ENCODE measurements at regions not wholly inside any gene's neighbourhood (a gene's known extent, or its start where the extent isn't known, plus 50 kb on each side); places are given as distances from the start of the nearest gene placed in this dataset.
"Not testable (repeated sequence)": the region's sequence is repeated elsewhere in the genome, so short reads cannot be mapped to it uniquely, and the experiment has no call there.

DNA sequence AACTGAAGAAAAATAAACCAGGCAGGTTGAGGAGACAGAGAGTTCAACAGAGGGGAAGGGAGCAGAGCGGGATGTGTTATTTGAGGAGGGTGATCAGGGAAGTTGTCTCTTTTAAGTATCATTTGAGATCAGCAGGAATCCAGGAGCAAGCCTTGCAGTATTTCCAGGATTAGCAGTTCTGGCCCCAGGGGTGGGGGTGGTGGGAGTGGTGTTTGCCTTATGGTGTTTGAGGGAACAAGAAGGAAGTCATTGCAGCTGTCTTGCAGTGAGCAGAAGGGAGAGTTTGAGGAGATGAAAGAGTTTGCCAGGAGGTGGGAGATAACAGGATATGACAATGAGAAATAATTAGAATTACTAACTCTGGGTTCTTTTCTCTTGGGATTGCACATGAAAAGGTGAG is 418.6 kb downstream of the NELL2 start:
- Mint-ChIP-seq H3K36me3 (ENCODE audit: low read depth) (no peaks in the 10 kb centered on the region), H3K4me3 (no peak overlapping the region), H3K4me1 (no peaks in the 10 kb centered on the region), H3K9me3 (no peaks in the 10 kb centered on the region), H3K27me3 (ENCODE audit: insufficient read depth) (no peaks in the 10 kb centered on the region), H3K27ac (no peak overlapping the region)
- Histone ChIP-seq H3K9me3 (ENCODE audit: control insufficient read depth, low read length) (no peaks in the 10 kb centered on the region), H3K9ac (ENCODE audit: extremely low read depth, low read length, poor library complexity, severe bottlenecking) (no peak overlapping the region), H3K4me1 (ENCODE audit: control insufficient read depth, insufficient read depth, low read length) (peaks cover 16% of the 10 kb centered on the region), H3K36me3 (ENCODE audit: control insufficient read depth, insufficient read depth, low read length) (no peaks in the 10 kb centered on the region), H3K4me3 (ENCODE audit: low read length) (no peak overlapping the region), H3K27me3 (ENCODE audit: control insufficient read depth, insufficient read depth, low read length, poor library complexity, severe bottlenecking) (no peaks in the 10 kb centered on the region), H3K27ac (ENCODE audit: low read depth, low read length) (no peak overlapping the region)
- peak; percentile 91 for DNase-seq
- TF ChIP-seq, protein P1, sequence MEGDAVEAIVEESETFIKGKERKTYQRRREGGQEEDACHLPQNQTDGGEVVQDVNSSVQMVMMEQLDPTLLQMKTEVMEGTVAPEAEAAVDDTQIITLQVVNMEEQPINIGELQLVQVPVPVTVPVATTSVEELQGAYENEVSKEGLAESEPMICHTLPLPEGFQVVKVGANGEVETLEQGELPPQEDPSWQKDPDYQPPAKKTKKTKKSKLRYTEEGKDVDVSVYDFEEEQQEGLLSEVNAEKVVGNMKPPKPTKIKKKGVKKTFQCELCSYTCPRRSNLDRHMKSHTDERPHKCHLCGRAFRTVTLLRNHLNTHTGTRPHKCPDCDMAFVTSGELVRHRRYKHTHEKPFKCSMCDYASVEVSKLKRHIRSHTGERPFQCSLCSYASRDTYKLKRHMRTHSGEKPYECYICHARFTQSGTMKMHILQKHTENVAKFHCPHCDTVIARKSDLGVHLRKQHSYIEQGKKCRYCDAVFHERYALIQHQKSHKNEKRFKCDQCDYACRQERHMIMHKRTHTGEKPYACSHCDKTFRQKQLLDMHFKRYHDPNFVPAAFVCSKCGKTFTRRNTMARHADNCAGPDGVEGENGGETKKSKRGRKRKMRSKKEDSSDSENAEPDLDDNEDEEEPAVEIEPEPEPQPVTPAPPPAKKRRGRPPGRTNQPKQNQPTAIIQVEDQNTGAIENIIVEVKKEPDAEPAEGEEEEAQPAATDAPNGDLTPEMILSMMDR (conservative IDR thresholded peaks at IDR 0.05), result no peak
- 47 to 67% methylated on average over 1 of the region's 1 CpG for WGBS, 2 experiments (ENCODE audit: insufficient coverage in 1 of 2, insufficient read length in 1 of 2)

DNA sequence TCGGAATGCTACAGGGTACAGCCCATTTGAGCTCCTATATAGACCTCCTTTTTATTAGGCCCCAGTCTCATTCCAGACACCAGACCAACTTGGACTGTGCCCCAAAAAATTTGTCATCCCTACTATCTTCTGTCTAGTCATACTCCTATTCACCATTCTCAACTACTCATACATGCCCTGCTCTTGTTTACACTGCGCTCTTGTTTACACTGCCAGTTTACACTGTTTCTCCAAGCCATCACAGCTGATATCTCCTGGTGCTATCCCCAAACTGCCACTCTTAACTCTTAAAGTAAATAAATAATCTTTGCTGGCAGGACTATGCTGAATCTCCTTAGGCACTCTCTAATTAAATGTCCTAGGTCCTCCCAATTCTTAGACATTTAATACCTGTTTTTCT is 421.2 kb downstream of the NELL2 start:
- not testable (repeated sequence) for H3K27me3 Mint-ChIP-seq (ENCODE audit: insufficient read depth); H3K27me3 ChIP-seq (ENCODE audit: control insufficient read depth, insufficient read depth, low read length, poor library complexity, severe bottlenecking)
- WGBS, 2 experiments (ENCODE audit: insufficient coverage in 1 of 2, insufficient read length in 1 of 2), result 83% methylated on average over 1 to 2 of the region's 2 CpGs

DNA sequence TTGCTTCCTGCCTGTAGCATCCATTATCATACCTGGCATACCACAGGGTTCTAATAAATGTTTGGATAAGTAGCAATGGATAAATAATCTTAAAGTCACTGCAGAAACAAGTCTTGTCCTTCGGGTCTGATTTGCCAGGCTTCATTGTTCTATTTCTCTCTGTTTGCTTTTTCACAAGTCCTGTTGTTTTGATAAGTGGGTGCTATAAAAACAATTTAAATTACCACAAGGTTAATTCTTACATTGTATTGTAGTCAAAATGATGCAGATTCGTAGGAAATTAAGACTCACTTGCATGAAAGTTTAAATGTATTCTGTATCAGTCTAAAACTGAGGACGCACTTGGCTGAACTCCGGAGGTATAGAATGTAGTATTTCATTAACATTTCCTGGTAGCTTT is 429.9 kb downstream of the NELL2 start:
- H3K27me3 ChIP-seq (ENCODE audit: control insufficient read depth, insufficient read depth, low read length, poor library complexity, severe bottlenecking), result no peaks in the 10 kb centered on the region
- Mint-ChIP-seq H3K27me3 (ENCODE audit: insufficient read depth) (peaks cover 1% of the 10 kb centered on the region), H3K4me1 (peaks cover 21% of the 10 kb centered on the region), H3K36me3 (ENCODE audit: low read depth) (no peaks in the 10 kb centered on the region), H3K9me3 (no peaks in the 10 kb centered on the region), H3K27ac (no peak overlapping the region), H3K4me3 (no peak overlapping the region)
- WGBS, 2 experiments (ENCODE audit: insufficient coverage in 1 of 2, insufficient read length in 1 of 2), result 78 to 89% methylated on average over 3 to 4 of the region's 4 CpGs
- H3K4me3 ChIP-seq (ENCODE audit: low read length), result no peak overlapping the region
- TF ChIP-seq, protein P1 (conservative IDR thresholded peaks at IDR 0.05), result no peak
- H3K27ac ChIP-seq (ENCODE audit: low read depth, low read length), result no peak overlapping the region
- no peaks in the 10 kb centered on the region for H3K9me3 ChIP-seq (ENCODE audit: control insufficient read depth, low read length)
- no peak overlapping the region for H3K9ac ChIP-seq (ENCODE audit: extremely low read depth, low read length, poor library complexity, severe bottlenecking)
- no peaks in the 10 kb centered on the region for H3K4me1 ChIP-seq (ENCODE audit: control insufficient read depth, insufficient read depth, low read length)
- no peak for DNase-seq
- no peaks in the 10 kb centered on the region for H3K36me3 ChIP-seq (ENCODE audit: control insufficient read depth, insufficient read depth, low read length)

More for the DNA sequence above, 421.2 kb downstream of the NELL2 start:
- not testable (repeated sequence) for H3K9ac ChIP-seq (ENCODE audit: extremely low read depth, low read length, poor library complexity, severe bottlenecking); H3K4me3 ChIP-seq (ENCODE audit: low read length); DNase-seq; H3K9me3 ChIP-seq (ENCODE audit: control insufficient read depth, low read length); H3K4me1 Mint-ChIP-seq; H3K27ac Mint-ChIP-seq; H3K36me3 Mint-ChIP-seq (ENCODE audit: low read depth); H3K4me3 Mint-ChIP-seq; H3K9me3 Mint-ChIP-seq; H3K36me3 ChIP-seq (ENCODE audit: control insufficient read depth, insufficient read depth, low read length); H3K27ac ChIP-seq (ENCODE audit: low read depth, low read length)
- peaks cover 16% of the 10 kb centered on the region for H3K4me1 ChIP-seq (ENCODE audit: control insufficient read depth, insufficient read depth, low read length)

DNA sequence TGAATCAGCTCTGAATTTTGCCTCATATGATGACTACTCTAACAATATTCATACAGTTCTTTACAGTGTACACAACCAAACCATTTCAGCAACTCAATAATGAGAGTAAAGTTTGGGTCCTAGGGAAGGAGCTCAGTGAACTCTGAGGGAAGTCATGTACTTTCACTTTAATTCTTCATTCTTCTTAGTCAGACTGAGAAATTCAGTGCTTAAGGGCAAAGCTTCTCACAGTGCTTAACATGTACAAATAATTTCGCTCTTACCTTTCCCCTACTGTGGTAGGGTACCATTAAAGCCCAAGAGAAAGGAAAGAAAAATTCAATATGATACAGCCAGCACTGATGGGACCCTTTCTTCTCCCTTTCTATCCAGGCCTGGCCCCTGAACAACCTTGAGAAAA is 435.0 kb downstream of the NELL2 start:
- H3K4me3 Mint-ChIP-seq, result no peak overlapping the region
- no peaks in the 10 kb centered on the region for H3K9me3 Mint-ChIP-seq
- 86% methylated on average over 1 of the region's 1 CpG; no CpG with 5 or more reads in 1 of the 2 experiments for WGBS, 2 experiments (ENCODE audit: insufficient coverage in 1 of 2, insufficient read length in 1 of 2)
- H3K36me3 Mint-ChIP-seq (ENCODE audit: low read depth), result no peaks in the 10 kb centered on the region
- no peak for DNase-seq
- peaks cover 5% of the 10 kb centered on the region for H3K27me3 Mint-ChIP-seq (ENCODE audit: insufficient read depth)
- Histone ChIP-seq H3K36me3 (ENCODE audit: control insufficient read depth, insufficient read depth, low read length) (no peaks in the 10 kb centered on the region), H3K9ac (ENCODE audit: extremely low read depth, low read length, poor library complexity, severe bottlenecking) (no peak overlapping the region), H3K27me3 (ENCODE audit: control insufficient read depth, insufficient read depth, low read length, poor library complexity, severe bottlenecking) (no peaks in the 10 kb centered on the region), H3K9me3 (ENCODE audit: control insufficient read depth, low read length) (no peaks in the 10 kb centered on the region), H3K27ac (ENCODE audit: low read depth, low read length) (no peak overlapping the region), H3K4me1 (ENCODE audit: control insufficient read depth, insufficient read depth, low read length) (no peaks in the 10 kb centered on the region), H3K4me3 (ENCODE audit: low read length) (no peak overlapping the region)
- H3K27ac Mint-ChIP-seq, result no peak overlapping the region
- H3K4me1 Mint-ChIP-seq, result peaks cover 20% of the 10 kb centered on the region
- TF ChIP-seq, protein P1 (conservative IDR thresholded peaks at IDR 0.05), result no peak
